H9 (cell line): ENCODE measurements at regions not wholly inside any gene's neighbourhood (a gene's known extent, or its start where the extent isn't known, plus 50 kb on each side); places are given as distances from the start of the nearest gene placed in this dataset.

Experiments used
- DNase-seq: peaks from one replicate; pipeline ENCODE4 v3.0.0-alpha.2; 2017
- H2AFZ ChIP-seq: one replicate; pipeline ENCODE4 v1.6.1; 2013; ENCODE audit warnings: mild to moderate bottlenecking, low read length, control low read depth, moderate library complexity
- H2AK5ac ChIP-seq: 2 replicates; pipeline ENCODE4 v1.6.1; 2013; ENCODE audit warnings: low read length, control low read depth, mixed read lengths; ENCODE audit not compliant: insufficient read length
- H2BK120ac ChIP-seq: one replicate; pipeline ENCODE4 v1.6.1; 2013; ENCODE audit warnings: low read depth, mild to moderate bottlenecking, low read length, control low read depth, inconsistent platforms; ENCODE audit not compliant: poor library complexity, severe bottlenecking
- H2BK12ac ChIP-seq: 2 replicates; pipeline ENCODE4 v1.6.1; 2013; ENCODE audit warnings: low read length, control low read depth, mixed read lengths, low read depth; ENCODE audit not compliant: insufficient read length
- H2BK15ac ChIP-seq: 2 replicates; pipeline ENCODE4 v1.6.1; 2013; ENCODE audit warnings: low read depth, low read length, control low read depth
- H2BK20ac ChIP-seq: one replicate; pipeline ENCODE4 v1.6.1; 2013; ENCODE audit warnings: low read depth, mild to moderate bottlenecking, low read length, control low read depth, inconsistent platforms; ENCODE audit not compliant: poor library complexity, severe bottlenecking
- H2BK5ac ChIP-seq: 2 replicates; pipeline ENCODE4 v1.6.1; 2013; ENCODE audit warnings: low read length, control low read depth, mixed read lengths; ENCODE audit not compliant: insufficient read length
- H3K14ac ChIP-seq: 2 replicates; pipeline ENCODE4 v1.6.1; 2013; ENCODE audit warnings: low read length, control low read depth; ENCODE audit not compliant: insufficient read depth
- H3K18ac ChIP-seq: 2 replicates; pipeline ENCODE4 v1.6.1; 2013; ENCODE audit warnings: low read depth, mild to moderate bottlenecking, mixed read lengths, low read length, control low read depth; ENCODE audit not compliant: insufficient read length
- H3K23ac ChIP-seq: 2 replicates; pipeline ENCODE4 v1.6.1; 2013; ENCODE audit warnings: low read length, control low read depth, mixed read lengths, low read depth; ENCODE audit not compliant: insufficient read length
- H3K23me2 ChIP-seq: 2 replicates; pipeline ENCODE4 v1.6.1; 2013; ENCODE audit warnings: low read depth, mild to moderate bottlenecking, mixed read lengths, low read length, control low read depth; ENCODE audit not compliant: insufficient read length, poor library complexity, severe bottlenecking
- H3K27ac ChIP-seq: 2 replicates; pipeline ENCODE4 v1.5.1; 2013; ENCODE audit warnings: low read length, control low read depth, mixed read lengths, low read depth; ENCODE audit not compliant: insufficient read length
- H3K27me3 ChIP-seq: 2 replicates; pipeline ENCODE4 v1.6.1; 2013; ENCODE audit warnings: low read length, control low read depth, inconsistent platforms; ENCODE audit not compliant: insufficient read depth
- H3K4ac ChIP-seq: 2 replicates; pipeline ENCODE4 v1.6.1; 2013; ENCODE audit warnings: low read depth, mild to moderate bottlenecking, control low read depth, inconsistent platforms, low read length, moderate library complexity
- H3K4me1 ChIP-seq: 2 replicates; pipeline ENCODE4 v1.6.1; 2013; ENCODE audit warnings: low read length, control low read depth, inconsistent platforms; ENCODE audit not compliant: insufficient read depth
- H3K4me2 ChIP-seq: 2 replicates; pipeline ENCODE4 v1.6.1; 2013; ENCODE audit warnings: low read length, control low read depth, mixed read lengths; ENCODE audit not compliant: insufficient read length, insufficient read depth
- H3K56ac ChIP-seq: 2 replicates; pipeline ENCODE4 v1.6.1; 2013; ENCODE audit warnings: low read depth, mild to moderate bottlenecking, mixed read lengths, low read length, control low read depth; ENCODE audit not compliant: insufficient read length
- H3K79me1 ChIP-seq: 2 replicates; pipeline ENCODE4 v1.6.1; 2013; ENCODE audit warnings: low read depth, mild to moderate bottlenecking, moderate library complexity, low read length, control low read depth, inconsistent platforms; ENCODE audit not compliant: insufficient read depth, poor library complexity, severe bottlenecking
- H3K79me2 ChIP-seq: 2 replicates; pipeline ENCODE4 v1.6.1; 2013; ENCODE audit warnings: low read length, control low read depth, inconsistent platforms; ENCODE audit not compliant: insufficient read depth
- H3K9ac ChIP-seq: 2 replicates; pipeline ENCODE4 v1.6.1; 2013; ENCODE audit warnings: low read length, control low read depth, mixed read lengths; ENCODE audit not compliant: insufficient read length; ENCODE audit errors: extremely low read depth
- H3K9me3 ChIP-seq: one replicate; pipeline ENCODE4 v1.6.1; 2013; ENCODE audit warnings: low read depth, low read length, inconsistent platforms; ENCODE audit not compliant: control insufficient read depth
- H3T11ph ChIP-seq: one replicate; pipeline ENCODE4 v1.6.1; 2013; ENCODE audit warnings: mild to moderate bottlenecking, low read length, control low read depth, inconsistent platforms
- H4K20me1 ChIP-seq: one replicate; pipeline ENCODE4 v1.6.1; 2013; ENCODE audit not compliant: control insufficient read depth, insufficient read length, insufficient read depth
- H4K5ac ChIP-seq: 2 replicates; pipeline ENCODE4 v1.6.1; 2013; ENCODE audit warnings: low read depth, mild to moderate bottlenecking, mixed read lengths, low read length, control low read depth; ENCODE audit not compliant: insufficient read length
- H4K8ac ChIP-seq: replicated peaks from 2 replicates; pipeline ENCODE4 v1.6.1; 2013; ENCODE audit warnings: low read length, control low read depth, mixed read lengths, low read depth; ENCODE audit not compliant: insufficient read length
- H4K91ac ChIP-seq: 2 replicates; pipeline ENCODE4 v1.6.1; 2013; ENCODE audit warnings: low read depth, mild to moderate bottlenecking, moderate library complexity, mixed read lengths, low read length, control low read depth; ENCODE audit not compliant: insufficient read length
- H3K27ac Mint-ChIP-seq, 3 experiments: 2 replicates in 2 of 3; 3 replicates in 1 of 3; pipeline ENCODE4 v1.8.0; 2020 to 2021; ENCODE audit warnings: mixed read lengths in 3 of 3, mild to moderate bottlenecking in 1 of 3, moderate library complexity in 1 of 3
- H3K27me3 Mint-ChIP-seq: 2 replicates; pipeline ENCODE4 v1.8.0; 2021; ENCODE audit warnings: low read depth, mild to moderate bottlenecking, moderate library complexity, mixed read lengths
- H3K36me3 Mint-ChIP-seq, 3 experiments: 2 replicates in 2 of 3; 3 replicates in 1 of 3; pipeline ENCODE4 v1.8.0; 2020 to 2021; ENCODE audit warnings: low read depth in 3 of 3, mixed read lengths in 3 of 3; ENCODE audit not compliant: insufficient read depth in 1 of 3
- H3K4me1 Mint-ChIP-seq, 2 experiments: 2 replicates each; pipeline ENCODE4 v1.8.0; 2020; ENCODE audit warnings: mixed read lengths in 2 of 2
- H3K4me3 Mint-ChIP-seq, 2 experiments: 2 replicates in 1 of 2; 3 replicates in 1 of 2; pipeline ENCODE4 v1.8.0; 2020 to 2021; ENCODE audit warnings: mild to moderate bottlenecking in 2 of 2, mixed read lengths in 2 of 2, moderate library complexity in 1 of 2
- H3K9me3 Mint-ChIP-seq, 2 experiments: 2 replicates in 1 of 2; 3 replicates in 1 of 2; pipeline ENCODE4 v1.8.0; 2020; ENCODE audit warnings: mild to moderate bottlenecking in 2 of 2, mixed read lengths in 2 of 2, moderate library complexity in 1 of 2
- WGBS: extraction: QIAGEN DNeasy Blood & Tissue Kit; methylation state at CpG from one replicate; pipeline ENCODE4 v1.1.7; 2013; ENCODE audit warnings: missing lambda C conversion rate, low lambda C conversion rate, mixed read lengths; ENCODE audit not compliant: insufficient read length; ENCODE audit errors: extremely low coverage; 5-methylcytosine and 5-hydroxymethylcytosine counted together
- TF ChIP-seq, protein P1 (sequence below): fragments of 200-600 bp; sonication (generic); conservative IDR thresholded peaks from 3 replicates; pipeline ENCODE4 v1.8.0; 2021; ENCODE audit warnings: antibody characterized with exemption, mild to moderate bottlenecking

DNA sequence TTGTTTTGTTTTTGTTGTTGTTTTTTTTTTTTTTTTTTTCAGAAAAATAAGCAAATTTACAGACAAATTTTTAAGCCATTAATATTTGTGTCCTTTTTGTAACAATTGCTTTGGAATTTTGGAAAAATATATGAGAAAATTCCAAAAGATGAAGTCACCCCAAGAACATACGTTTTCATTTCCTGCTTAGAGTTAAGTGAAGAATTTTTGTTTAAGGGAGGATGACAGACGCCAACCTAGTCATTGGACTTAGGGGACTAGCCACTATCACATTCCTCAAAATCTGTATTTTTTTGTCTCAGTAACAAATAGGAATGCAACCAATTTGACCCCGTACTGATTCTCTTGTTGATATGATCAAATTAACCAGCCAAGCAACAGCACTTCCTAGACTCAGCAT lies 433.9 kb upstream of the SLC30A5 start:
- Mint-ChIP-seq H3K4me3 (no peak overlapping the region), H3K27me3 (no peaks in the 10 kb centered on the region; the same call in 1 of the 2 replicates), H3K27ac (no peak overlapping the region), H3K9me3 (peaks cover 0 to 5% of the 10 kb centered on the region in 2 experiments; a peak in 1 of 5 replicates), H3K4me1 (peaks cover 9% of the 10 kb centered on the region in 2 experiments; a peak in 3 of 4 replicates), H3K36me3 (no peaks in the 10 kb centered on the region; a peak in 2 of 7 replicates)
- Histone ChIP-seq H3K14ac (no peak overlapping the region), H3K56ac (no peak overlapping the region), H3T11ph (no peak overlapping the region), H4K20me1 (no peaks in the 10 kb centered on the region), H3K23ac (no peak overlapping the region), H2AFZ (no peak overlapping the region), H3K9me3 (no peaks in the 10 kb centered on the region), H3K4ac (no peak overlapping the region), H2BK15ac (no peak overlapping the region), H2BK20ac (no peak overlapping the region), H2BK120ac (no peak overlapping the region), H3K18ac (no peak overlapping the region), H3K23me2 (no peaks in the 10 kb centered on the region), H3K4me2 (no peak overlapping the region), H4K91ac (no peak overlapping the region), H2AK5ac (no peak overlapping the region), H3K79me2 (no peaks in the 10 kb centered on the region), H3K4me1 (no peaks in the 10 kb centered on the region), H4K8ac (no peak overlapping the region), H2BK5ac (no peak overlapping the region), H3K9ac (no peak overlapping the region), H3K79me1 (no peaks in the 10 kb centered on the region), H2BK12ac (no peak overlapping the region), H3K27me3 (no peaks in the 10 kb centered on the region), H4K5ac (no peak overlapping the region), H3K27ac (no peak overlapping the region)
- no peak for DNase-seq
- WGBS: no CpG with 5 or more reads among the region's 3 CpGs
- TF ChIP-seq, protein P1, sequence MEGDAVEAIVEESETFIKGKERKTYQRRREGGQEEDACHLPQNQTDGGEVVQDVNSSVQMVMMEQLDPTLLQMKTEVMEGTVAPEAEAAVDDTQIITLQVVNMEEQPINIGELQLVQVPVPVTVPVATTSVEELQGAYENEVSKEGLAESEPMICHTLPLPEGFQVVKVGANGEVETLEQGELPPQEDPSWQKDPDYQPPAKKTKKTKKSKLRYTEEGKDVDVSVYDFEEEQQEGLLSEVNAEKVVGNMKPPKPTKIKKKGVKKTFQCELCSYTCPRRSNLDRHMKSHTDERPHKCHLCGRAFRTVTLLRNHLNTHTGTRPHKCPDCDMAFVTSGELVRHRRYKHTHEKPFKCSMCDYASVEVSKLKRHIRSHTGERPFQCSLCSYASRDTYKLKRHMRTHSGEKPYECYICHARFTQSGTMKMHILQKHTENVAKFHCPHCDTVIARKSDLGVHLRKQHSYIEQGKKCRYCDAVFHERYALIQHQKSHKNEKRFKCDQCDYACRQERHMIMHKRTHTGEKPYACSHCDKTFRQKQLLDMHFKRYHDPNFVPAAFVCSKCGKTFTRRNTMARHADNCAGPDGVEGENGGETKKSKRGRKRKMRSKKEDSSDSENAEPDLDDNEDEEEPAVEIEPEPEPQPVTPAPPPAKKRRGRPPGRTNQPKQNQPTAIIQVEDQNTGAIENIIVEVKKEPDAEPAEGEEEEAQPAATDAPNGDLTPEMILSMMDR: no peak
